NCI-H446 treated with DMSO at 0.1 percent for 48 hours (cell line): ENCODE measurements at regions not wholly inside any gene's neighbourhood (a gene's known extent, or its start where the extent isn't known, plus 50 kb on each side); places are given as distances from the start of the nearest gene placed in this dataset.

Experiments
- DNase-seq: peaks from one replicate; lab custom pipeline; 2025; lab: John Stamatoyannopoulos, UW

- DNase-seq, result peak; percentile 29
These were observed 226.5 kb upstream of the ANKRD55 start for GRCh38 chr5:56459394-56460194.

GRCh38 chr5:56457887-56458812 is 225.0 kb upstream of the ANKRD55 start:
- no peak for DNase-seq

- DNase-seq, result no peak
These were observed 222.9 kb upstream of the ANKRD55 start for GRCh38 chr5:56456002-56456401.

- no peak for DNase-seq
These were observed 222.3 kb upstream of the ANKRD55 start for GRCh38 chr5:56455417-56455816.

DNA sequence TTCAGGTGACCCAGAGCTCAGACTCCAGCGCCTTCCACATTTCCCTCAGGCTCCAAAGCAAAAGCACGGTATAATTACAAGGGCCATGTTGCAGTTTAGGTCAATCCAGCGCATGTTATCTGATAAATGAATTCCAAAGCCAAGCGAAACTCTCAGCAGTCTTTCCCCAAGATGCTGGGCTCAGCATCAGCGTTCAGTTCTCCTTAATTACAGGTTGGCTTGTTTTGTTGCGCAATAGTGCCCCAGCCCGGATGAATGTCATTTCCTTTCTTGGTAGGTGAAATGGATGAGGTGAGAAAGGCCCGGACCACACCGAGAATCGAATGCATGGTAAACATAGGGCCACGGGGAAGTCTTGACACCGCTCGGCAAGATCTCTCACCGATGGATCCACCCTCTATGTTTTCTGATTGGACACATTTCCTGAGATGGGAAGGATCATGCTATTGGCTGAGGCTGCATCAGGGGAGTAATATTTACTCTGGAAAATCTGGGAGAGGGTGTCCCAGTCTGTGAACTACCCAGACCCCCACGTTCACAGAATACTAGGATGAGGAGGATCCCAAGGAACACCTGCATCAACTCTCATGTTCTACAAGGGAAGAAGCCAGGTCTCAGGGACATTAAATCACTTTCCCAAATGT is 221.2 kb upstream of the ANKRD55 start:
- DNase-seq, result no peak

GRCh38 chr5:56451742-56452141 is 218.6 kb upstream of the ANKRD55 start:
- no peak for DNase-seq

- no peak for DNase-seq
These were observed 217.6 kb upstream of the ANKRD55 start for GRCh38 chr5:56450766-56451165.

DNA sequence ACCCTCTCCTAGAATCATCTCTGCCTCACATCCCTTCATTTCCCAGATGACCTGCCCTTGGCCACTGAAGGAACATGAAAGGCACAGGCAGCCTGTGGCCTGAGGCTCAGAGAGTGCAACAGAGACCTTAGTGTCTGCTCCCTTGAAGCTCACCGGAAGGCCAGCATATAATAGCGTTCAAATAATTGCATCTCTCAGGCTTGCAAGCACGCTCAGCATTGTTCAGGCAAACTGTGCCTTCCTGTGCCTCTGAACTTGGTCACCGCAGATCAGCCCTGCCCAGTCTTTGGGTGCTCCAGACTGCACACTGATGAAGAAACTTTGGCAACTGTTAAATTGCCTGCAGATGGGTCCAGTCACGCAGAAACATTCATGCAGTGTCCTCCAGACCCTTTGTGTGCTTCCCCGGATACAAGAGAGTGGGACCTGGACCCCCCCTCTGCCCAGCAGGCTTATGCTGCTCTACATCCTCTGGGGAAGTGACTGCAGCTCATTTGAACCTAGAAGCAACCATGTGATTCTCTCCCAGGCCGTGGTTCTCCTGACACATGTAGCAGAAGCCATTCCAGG is 216.0 kb upstream of the ANKRD55 start:
- no peak for DNase-seq

- no peak for DNase-seq
These were observed 214.5 kb upstream of the ANKRD55 start for GRCh38 chr5:56447656-56448055.

- DNase-seq, result no peak
These were observed 214.1 kb upstream of the ANKRD55 start for GRCh38 chr5:56447232-56447631.

- DNase-seq, result no peak
These were observed 213.6 kb upstream of the ANKRD55 start for GRCh38 chr5:56446728-56447127.

DNA sequence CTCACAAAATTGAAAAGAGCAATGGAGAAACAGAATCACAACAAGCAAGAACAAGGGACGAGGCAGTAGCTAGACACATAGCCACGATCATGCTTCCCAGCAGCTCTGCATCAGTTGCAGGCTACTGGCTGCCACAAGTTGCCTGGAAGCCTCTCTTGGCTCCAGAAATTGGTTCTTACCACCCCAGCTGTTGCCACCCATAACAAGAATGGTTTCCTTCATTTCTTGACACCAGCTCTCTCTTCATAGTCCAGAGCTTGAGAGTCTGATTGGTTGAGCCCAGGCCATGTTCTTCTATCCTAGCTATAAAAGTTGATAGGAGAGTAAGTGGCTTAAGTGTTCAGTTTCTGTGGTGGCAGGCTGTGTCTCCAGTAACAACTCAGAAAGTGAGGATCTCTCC is 210.7 kb upstream of the ANKRD55 start:
- no peak for DNase-seq

- no peak for DNase-seq
These were observed 208.0 kb upstream of the ANKRD55 start for GRCh38 chr5:56440871-56441740.

- DNase-seq, result no peak
These were observed 201.9 kb upstream of the ANKRD55 start for GRCh38 chr5:56434986-56435385.

- DNase-seq, result no peak
These were observed 200.0 kb upstream of the ANKRD55 start for GRCh38 chr5:56433039-56433617.

DNA sequence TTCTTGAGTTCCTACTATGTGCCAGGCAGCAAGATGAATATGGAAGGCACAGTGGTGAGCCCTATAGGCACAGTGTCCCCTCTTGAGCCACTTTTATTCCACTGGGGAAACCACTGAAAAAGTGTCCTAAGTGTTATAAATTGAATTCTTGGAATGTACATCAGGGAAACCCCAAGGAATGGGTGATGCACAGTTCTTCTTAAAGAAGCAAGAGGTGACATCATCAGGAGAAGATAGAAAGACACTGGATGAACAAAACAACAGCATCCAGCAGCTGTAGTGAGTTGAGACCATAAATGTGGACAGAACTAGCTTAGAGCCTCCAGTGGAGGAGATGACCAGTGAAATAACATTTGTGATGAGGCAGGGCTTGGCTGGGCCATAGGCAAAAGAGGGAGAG is 199.2 kb upstream of the ANKRD55 start:
- DNase-seq, result no peak

GRCh38 chr5:56430422-56430821 is 197.3 kb upstream of the ANKRD55 start:
- DNase-seq, result no peak

- DNase-seq, result no peak
These were observed 196.0 kb upstream of the ANKRD55 start for GRCh38 chr5:56429110-56429561.

- no peak for DNase-seq
These were observed 193.6 kb upstream of the ANKRD55 start for GRCh38 chr5:56426693-56427092.

DNA sequence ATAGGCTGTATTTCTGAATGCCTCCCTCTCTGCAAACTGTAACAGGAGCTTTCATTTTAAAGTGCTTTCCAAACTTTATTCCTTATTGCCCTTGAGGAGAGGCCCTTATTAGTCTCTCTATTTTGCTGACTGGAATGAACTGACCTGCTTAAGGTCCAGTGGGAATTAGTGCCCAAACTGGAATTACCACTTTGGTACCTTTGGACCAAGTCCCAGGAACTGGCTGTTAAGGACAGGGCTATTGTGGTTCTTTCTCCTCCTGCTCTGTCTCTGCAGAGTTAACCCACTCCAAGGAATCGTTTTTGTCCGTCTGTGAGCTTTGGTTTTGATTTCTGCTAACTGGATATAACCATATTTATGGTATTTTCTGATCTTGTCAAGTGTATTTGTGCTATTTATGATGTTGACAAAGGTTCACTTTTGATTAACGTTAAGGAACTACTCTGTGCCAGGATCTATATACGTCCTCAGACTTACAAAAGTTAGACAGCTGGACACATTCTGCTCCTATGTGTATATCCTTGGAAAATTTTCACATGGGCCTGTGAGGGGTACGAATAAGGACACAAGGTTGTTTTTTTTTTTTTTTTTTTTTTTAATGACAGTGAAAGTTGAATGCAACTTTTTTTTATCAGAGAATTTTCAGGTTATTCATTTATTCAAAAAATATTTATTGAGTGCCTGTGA is 189.1 kb upstream of the ANKRD55 start:
- DNase-seq, result no peak
